Putamen (tissue), 1 donor: ENCODE measurements at regions not wholly inside any gene's neighbourhood (a gene's known extent, or its start where the extent isn't known, plus 50 kb on each side); places are given as distances from the start of the nearest gene placed in this dataset.
"Not testable (repeated sequence)": the region's sequence is repeated elsewhere in the genome, so short reads cannot be mapped to it uniquely, and the experiment has no call there.

ENCODE experiments used
- DNase-seq: peaks from one replicate; pipeline ENCODE4 v3.0.0-alpha.2; 2016; ENCODE audit warnings: low spot score

DNA sequence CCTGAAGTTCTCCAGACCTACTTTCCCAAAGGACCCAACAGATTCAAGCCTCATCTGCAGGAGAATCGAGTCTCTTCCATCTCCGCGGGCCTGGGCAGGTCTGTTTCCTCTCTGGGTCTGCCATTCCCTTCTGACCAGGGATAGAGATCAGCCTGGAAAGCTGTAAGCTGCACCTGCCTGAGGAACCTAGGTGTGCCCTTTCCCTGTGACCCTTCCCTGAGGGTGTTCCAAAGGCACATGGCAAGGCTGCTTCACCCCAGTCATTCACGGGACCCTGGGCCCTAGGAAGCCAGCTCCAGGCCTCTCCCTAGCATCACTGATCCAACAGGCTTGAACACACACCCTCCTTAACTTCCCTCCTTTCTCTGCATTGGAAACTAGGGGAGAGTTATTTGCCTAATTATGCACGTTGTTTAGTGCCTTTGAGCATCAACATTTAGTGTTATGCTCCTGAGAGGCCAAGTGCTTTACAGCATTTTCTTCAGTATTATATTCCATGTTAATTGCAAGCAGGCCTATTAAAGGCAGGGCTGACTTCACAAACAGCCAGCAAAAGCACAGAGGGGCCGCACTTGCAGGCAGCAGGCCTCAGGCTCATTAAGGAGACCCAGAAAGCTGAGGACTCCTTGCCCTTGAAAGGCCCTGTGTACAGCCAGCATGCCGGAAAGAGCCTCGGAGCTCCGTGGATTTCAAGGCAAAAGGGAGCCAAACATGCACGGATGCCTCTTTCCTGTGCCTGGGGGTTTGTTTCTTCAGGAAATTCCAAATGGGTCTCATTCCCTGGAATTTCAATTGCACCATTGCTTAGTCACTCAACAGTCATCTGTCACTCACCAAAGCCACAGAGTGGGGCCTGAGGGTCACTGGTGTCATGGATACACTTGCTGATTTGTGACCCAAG, 91.0 kb upstream of the FAM20C start:
- no peak for DNase-seq

DNA sequence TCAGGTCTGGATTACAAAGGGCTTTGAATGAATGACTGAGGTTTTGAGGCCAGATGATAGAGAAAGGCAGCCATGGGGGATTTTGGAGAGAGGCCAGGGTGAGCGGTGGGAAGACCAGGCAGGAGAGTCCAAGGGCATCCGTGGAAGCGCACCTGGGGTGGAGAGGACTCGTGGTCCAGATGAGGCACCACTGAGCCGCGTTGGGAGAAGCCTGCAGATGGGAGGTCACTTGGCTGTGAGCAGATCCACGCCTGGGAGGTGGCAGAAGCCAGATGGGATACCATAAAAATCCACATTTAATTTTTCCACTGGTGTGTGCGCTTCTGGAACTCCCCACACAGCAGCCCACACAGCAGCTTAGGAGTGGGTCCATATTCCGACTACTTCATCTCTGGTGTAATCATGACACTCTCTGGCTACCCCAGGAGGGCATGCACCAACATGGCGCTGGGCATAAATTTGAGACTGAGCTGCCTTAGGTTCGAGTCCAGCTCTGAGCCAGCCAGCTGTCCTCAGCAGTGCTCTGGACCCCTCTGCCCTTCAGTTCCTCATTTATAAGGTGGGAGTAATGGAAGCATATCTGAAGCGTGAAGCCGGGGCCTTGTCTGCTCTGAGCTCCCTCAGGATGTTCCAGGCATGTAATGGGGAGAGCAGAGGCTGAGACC, 90.2 kb upstream of the FAM20C start:
- no peak for DNase-seq

DNA sequence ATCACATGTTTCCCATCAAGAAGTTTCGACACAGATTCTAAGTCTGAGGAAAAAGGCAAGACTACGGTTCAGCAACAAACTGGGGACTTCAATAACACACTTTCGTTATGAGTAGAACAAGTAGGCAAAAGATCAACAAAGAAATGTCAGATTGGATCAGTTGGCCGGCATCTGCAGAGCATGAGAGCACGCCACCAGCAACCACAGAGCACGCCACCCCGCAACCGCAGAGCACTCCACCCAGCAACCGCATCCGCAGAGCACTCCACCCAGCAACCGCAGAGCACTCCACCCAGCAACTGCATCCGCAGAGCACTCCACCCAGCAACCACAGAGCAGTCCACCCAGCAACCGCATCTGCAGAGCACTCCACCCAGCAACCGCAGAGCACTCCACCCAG, 89.7 kb upstream of the FAM20C start:
- DNase-seq, result no peak

DNA sequence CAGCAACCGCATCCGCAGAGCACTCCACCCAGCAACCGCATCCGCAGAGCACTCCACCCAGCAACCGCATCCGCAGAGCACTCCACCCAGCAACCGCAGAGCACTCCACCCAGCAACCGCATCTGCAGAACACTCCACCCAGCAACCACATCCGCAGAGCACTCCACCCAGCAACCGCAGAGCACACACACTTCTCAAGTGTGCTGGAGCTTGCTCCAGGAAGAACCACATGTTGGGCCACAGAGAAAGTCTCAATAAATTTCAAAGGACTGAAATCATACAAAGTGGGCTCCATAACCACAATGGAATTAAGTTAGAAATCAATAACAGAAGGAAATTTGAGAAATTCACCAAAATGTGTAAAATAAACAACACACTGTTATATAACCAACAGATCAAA, 88.4 kb upstream of the FAM20C start:
- not testable (repeated sequence) for DNase-seq

DNA sequence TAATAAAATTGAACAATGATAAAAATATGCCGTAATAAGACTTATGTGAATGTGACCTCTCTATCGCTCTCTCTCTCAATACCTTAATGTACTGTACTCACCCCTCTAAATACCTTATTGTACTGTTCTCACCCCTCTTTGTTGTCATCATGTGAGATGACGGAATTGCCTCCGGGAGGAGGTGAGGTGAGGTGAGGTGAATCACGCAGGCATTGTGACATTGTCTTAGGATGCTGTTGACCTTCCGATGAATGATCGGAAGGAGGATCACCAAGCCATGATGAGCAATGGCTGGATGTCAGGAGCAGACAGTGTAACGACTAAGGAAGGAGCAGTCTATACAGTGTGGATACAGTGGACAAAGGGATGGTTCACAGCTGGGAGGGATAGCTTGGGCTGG, 87.4 kb upstream of the FAM20C start:
- DNase-seq, result no peak

DNA sequence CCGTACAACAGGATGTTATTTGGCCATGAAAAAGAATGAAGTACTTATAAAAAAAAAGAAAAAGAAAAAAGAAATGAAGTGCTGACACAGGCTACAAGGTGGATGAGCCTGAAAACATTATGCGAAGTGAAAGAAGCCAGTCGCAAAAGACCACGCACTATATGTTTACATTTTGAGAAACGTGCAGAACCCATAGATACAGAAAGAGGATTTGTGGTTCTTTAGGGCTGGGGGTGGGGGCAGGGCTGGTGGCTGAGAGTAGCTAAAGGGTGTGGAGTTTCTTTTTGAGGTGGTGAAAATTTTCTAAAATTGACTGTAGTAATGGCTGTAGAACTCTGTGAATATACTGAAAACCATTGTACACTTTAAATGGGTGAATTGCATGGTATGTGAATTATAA, 86.0 kb upstream of the FAM20C start:
- no peak for DNase-seq

DNA sequence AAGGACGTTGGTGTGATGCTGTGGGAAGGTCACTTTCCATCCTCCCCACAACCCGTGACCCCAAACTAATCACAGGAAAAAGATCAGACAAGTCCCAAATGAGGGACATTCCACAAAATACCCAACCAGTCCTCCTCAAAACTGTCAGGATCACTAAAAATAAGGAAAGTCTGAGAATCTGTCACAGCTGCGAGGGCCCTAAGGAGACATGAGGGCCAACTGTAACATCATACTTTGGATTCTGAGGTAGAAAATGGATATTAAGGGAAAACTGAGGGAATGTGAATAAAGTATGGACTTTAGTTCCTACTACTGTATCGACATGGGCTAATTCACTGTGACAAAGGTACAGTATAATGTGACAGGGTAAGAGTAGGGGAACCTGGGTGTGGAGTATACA, 85.1 kb upstream of the FAM20C start:
- no peak for DNase-seq

DNA sequence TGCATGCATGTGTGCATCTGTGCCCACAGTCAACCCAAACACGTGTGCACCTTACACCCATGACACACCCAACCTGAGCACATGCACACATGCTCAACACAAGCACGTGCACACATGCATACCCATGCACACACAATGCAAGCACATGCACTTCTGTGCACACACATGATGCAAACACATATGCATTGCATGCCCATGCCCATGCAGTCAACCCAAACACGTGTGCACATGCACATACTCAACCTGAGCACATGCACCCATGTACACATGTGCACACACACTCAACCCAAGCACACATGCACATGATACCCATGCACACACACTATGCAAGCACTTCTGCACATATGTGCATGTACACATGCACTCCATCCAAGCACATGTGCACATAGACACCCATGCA, 84.5 kb upstream of the FAM20C start:
- no peak for DNase-seq

DNA sequence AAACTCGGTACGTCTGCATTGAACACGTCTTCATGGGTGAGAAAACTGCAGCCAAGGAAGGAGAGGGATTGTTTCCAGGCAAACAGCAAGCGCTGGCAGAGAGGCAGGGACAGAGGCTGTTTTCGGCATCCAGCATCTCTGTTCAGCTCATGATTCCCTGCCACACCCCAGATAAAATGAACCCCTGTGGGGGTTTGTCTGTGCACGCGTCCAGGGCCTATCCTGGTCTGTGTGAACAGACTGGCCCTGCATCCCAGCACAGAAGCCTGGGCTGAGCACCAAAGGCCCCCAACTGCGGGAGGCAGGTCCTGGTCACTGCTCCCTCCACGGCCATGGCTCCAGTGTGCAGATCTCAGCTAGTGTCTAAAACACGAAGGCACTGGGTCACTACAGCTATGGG, 83.3 kb upstream of the FAM20C start:
- DNase-seq, result no peak

DNA sequence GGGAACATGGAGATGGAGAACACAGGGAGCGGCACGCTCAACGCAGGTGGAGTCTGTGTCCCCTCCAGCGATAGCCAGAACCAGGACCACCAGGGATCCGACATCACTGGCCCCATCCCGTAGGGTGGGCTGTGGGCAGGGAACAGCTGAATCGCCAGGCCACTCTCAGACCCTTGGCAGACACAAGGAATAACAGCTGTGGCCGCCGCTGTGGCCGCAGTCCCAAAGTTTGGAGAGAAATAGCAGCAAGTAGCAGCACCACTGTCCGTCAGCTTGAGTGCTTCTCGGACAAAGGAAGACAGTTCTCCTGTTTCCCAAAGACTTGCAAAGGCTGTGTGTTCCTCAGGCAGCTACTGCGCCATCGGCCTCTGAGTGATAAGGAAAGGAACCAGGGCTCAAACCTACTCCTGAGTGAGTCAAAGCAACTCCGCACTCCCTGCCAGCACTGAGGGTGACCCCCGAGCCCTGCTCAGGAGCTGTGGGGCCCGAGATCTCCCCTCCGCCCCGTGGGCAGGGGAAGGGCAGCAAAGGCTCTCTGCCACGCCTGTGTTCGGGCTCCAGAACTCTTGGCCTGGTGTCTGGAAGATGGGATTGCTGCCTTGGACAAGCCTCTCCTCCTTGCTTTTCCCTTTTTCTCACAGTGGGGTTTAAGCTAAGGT, 82.3 kb upstream of the FAM20C start:
- no peak for DNase-seq

DNA sequence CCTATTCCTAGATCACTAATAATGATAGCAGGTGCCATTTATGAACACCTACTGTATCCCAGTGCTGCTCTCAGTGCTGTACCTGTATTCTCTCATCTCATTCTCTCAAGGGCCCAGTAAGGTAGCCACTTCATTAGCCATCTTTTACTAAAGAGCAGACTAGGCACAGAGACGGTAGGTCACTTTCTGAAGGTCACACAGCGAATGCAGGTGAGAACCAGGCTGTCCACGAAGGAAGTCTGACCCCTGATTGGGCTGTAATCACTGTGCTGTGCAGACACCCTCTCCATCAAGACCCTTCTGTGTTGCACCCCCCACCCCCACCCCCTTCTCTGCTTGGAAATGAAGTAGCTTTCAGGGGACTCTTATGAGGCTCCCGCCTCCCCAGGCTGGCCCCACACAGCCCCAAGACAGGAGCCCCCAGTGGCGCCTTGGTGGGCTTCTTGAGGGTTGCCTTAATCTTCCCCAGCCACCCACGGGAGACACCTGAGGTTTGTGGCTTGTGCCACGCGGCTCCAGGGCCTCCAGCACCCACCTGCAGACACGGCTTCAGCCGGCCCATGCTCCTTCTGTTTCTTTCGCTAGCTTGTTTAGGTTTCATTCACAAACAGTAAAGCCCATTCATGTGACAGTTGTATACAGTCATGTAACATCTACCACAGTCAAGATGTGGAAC, 81.7 kb upstream of the FAM20C start:
- no peak for DNase-seq

DNA sequence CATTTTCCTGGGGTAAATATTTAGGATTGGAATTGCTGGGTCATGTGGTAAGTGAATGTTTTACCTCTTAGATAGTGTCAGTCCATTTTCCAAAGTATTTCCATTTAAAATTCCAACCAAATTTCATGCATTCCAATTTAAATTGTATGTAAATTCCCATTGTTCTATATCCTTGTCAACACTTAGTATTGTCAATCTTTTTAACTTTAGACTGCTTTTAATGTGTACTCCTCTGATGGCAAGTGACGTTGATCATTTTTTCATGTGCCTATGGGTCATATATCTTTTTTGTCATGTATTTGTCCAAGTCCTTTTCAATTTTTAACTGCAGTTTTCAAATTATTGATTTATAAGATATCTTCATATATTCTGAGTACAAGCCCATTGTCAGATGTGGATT, 80.8 kb upstream of the FAM20C start:
- no peak for DNase-seq

DNA sequence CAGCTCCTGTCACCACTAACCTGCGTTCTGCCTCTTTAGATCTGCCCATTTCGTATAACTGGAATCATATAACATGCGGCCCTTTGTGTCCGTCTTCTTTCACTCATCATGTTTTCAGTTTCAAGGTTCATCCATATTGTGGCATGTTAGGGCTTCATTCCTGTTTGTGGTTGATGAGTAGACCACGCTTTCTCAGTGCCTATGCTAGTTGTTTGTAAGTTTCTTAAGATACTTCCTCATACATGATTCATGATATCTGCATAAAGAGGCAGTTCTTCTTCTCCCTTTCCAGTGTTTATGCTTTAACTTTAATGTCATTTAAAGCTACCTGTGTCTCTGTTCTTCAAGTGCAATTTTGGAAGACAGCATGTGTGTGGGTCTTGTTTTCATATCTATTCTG, 79.5 kb upstream of the FAM20C start:
- DNase-seq, result no peak

DNA sequence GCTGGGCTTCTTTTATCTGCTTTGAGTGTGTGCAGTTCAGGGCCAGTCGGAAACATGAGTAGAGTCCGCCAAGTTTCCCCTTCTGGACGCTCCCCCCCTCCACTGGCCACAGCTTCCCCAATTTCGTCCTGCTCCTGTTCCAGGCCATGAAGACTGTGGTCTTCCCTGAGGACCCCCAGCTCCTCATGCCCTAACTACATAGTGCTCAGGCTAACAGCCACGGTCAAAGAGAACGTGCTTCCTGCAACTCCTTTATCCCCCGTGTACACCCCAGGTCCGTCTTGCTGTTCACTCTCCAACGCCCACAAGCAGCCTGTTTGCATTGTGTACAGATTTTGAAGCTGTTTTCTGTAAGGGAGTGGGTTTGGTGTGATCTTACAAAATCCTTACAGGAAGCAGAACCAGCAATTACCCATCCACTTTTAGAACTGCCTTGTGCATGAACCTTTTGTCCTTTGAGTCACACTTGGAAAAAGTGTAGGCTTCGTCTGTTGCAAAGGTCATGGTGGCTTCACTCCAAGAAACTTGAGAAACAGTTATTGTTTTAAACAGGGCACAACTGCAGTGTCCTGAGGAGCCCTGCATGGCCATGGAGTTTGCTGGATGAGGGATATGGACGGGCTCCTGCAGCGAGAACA, 77.0 kb upstream of the FAM20C start:
- no peak for DNase-seq

DNA sequence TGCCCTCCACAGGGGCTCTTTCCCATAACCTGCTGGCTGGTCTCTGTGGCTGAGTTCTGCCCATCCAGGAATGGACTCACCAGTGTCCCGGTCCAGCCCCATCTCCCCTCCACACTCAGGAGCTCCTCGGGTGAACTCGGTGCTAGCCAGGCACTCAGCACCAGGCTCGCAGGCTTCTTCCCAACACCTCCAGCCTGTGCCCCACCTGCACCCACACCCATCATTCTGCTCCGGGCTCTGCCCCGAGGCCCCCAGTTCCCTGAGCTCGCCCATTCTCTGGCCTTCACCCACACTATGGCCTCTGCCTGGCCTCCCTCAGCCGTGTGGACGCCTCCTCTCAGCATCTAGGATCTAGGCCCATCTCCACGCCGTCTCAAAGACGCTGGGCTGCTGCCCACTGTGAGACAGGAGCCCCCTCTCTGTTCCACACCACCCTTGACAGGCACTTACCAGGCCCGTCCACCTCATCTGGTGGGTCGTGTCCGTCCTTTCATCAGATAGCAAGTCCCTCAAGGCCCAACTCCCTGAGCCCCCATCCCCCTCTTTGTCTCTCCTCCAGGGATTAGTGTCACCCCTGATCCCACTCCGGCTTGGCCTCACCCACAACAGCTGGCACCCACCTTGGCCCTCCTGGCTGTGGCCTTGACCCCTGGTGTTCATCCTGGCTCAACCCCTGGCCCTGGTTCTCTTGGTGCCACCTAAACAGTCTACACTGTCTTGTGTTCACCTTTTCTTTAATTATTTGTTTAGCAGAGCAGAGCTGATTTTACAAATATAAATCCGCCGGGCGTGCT, 76.0 kb upstream of the FAM20C start:
- DNase-seq, result no peak

DNA sequence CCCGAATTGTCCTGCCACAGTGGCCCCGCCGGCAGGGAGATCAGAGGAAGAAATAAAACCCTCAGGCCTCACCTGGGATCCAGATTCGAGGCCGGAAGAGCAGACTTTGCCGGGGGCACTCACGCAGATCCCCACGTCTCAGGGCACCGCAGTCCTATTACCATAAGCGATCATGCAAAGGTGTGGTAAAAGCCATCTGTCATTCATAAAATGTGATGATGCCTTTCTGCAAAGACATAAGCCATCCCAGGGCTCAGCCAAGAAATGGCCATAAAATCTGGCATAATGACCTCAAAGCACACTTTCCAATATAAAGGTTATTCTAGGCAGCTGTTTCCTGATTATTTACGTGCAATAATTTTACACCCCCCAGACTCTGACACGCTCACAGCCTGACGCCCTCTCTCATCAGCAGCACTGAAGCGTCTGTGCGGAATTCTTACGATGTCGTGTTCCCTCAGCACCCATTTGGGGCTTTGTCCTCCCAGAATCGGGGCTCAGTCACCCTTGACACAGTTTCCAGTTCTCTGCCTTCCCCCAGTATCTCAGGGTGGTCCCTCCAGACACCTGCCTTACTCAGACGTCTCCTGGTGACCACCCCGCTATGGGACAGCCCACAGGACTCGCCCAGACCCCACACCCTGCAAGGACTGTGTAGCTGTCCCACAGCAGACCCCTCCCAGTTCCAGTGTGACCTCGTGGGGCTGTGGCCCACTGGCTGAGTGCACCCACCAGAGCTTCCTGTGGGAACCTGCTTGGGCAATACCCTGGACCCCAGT, 74.3 kb upstream of the FAM20C start:
- no peak for DNase-seq

DNA sequence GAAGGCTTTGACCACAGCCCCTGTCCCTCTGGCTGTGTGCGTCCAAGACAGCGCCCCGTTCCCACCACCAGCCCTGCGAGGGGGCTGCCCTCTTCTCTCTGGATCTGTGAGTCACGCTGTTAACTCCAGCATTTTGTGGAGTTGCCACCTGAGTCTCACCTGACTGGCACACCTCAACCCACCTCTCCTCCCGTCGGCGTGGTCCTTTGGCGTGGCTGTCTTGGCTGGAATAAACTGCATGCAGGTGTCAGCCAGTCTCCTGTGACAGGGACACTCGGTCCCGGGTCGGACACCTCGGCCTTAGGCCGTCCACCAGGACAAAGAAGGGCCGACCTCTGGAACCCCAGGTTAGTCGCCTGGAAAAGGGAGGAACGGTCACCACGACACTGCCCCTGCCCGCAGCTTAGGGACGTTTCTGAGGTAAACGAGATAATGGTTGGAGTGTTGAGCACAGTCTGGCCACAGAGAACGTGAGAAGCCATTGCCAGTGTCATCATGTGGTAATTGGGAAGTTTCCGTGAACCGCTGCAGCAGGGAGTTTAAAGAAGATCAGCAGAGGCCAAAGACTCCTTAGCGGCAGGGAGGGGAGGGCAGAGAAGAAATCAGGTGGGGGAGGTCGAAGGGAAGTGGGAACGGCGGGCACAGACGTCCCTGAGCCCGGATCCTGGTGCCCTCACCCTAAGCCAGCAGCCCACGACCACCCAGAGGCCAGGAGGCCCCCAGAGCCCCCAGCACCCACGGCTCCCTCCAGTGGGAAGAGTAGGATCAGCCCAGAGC, 73.6 kb upstream of the FAM20C start:
- DNase-seq, result no peak

DNA sequence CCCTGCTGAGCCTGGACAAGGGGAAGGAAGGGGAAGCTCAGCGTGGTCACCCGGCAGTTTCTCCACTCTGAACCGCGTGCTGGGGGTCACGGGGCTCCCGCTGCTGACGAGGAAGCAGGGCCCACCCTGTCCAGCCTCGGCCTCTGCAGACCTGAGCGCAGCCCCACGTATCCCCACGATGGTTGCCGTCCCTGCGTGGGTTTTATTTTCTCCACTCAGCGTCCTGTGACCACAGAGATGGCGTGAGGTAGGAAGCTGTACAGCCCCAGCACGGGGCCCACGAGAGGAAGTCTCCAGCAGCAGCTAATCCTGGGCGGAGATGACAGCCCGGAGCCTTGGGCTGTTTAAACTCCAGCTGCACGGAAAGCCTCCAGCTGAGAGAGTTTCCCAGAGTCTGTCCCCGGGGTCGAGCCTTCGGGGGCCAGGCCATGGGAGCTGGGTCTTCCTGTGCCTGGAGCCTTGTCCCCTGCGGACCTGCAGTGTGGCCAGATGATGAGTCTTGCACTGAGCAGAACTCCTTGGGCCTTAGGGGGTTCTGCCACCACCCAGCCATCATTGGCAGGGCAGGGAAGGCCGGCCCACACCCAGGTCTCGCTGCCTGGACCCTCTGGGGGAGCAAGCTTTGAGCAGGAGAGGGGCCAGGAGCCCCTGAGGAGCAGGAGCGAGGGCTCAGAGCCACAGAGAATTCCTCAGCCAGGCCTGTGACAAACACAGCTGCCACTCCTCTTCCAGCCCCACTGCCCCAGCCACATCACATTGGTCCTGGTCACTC, 72.8 kb upstream of the FAM20C start:
- no peak for DNase-seq
